Rectal smooth muscle tissue (tissue), 1 donor: ENCODE measurements at regions not wholly inside any gene's neighbourhood (a gene's known extent, or its start where the extent isn't known, plus 50 kb on each side); places are given as distances from the start of the nearest gene placed in this dataset.
"Not testable (repeated sequence)": the region's sequence is repeated elsewhere in the genome, so short reads cannot be mapped to it uniquely, and the experiment has no call there.

Source experiments
- H3K27ac ChIP-seq: one replicate; pipeline ENCODE4 v1.7.0; 2013; ENCODE audit warnings: low read depth, low read length, inconsistent platforms
- H3K27me3 ChIP-seq: one replicate; pipeline ENCODE4 v1.7.0; 2013; ENCODE audit warnings: low read length; ENCODE audit not compliant: control insufficient read depth, insufficient read depth
- H3K36me3 ChIP-seq: one replicate; pipeline ENCODE4 v1.7.0; 2013; ENCODE audit warnings: low read length; ENCODE audit not compliant: control insufficient read depth, insufficient read depth
- H3K4me1 ChIP-seq: one replicate; pipeline ENCODE4 v1.7.0; 2013; ENCODE audit warnings: low read length; ENCODE audit not compliant: control insufficient read depth, insufficient read depth
- H3K4me3 ChIP-seq: one replicate; pipeline ENCODE4 v1.7.0; 2013; ENCODE audit warnings: low read length
- H3K9ac ChIP-seq: one replicate; pipeline ENCODE4 v1.7.0; 2013; ENCODE audit warnings: low read length

- Histone ChIP-seq H3K4me3 (no peak overlapping the region), H3K27me3 (no peaks in the 10 kb centered on the region)
These were observed 1613.3 kb upstream of the PIK3C3 start for GRCh38 chr18:40341701-40342100.

GRCh38 chr18:40338284-40338683 lies 1616.8 kb upstream of the PIK3C3 start:
- Histone ChIP-seq H3K27me3 (no peaks in the 10 kb centered on the region), H3K36me3 (no peaks in the 10 kb centered on the region), H3K4me1 (no peaks in the 10 kb centered on the region), H3K27ac (no peak overlapping the region), H3K9ac (no peak overlapping the region), H3K4me3 (no peak overlapping the region)

More at GRCh38 chr18:40341701-40342100, 1613.3 kb upstream of the PIK3C3 start:
- Histone ChIP-seq H3K9ac (no peak overlapping the region), H3K4me1 (no peaks in the 10 kb centered on the region), H3K27ac (no peak overlapping the region), H3K36me3 (no peaks in the 10 kb centered on the region)

GRCh38 chr18:40326985-40327384 lies 1628.0 kb upstream of the PIK3C3 start:
- no peaks in the 10 kb centered on the region for H3K4me1 ChIP-seq
- H3K36me3 ChIP-seq, result no peaks in the 10 kb centered on the region
- no peaks in the 10 kb centered on the region for H3K27me3 ChIP-seq
- H3K9ac ChIP-seq, result no peak overlapping the region
- no peak overlapping the region for H3K27ac ChIP-seq
- no peak overlapping the region for H3K4me3 ChIP-seq

GRCh38 chr18:40325988-40326387 lies 1629.0 kb upstream of the PIK3C3 start:
- no peaks in the 10 kb centered on the region for H3K27me3 ChIP-seq
- H3K9ac ChIP-seq, result no peak overlapping the region
- no peak overlapping the region for H3K27ac ChIP-seq
- H3K4me3 ChIP-seq, result no peak overlapping the region
- H3K36me3 ChIP-seq, result no peaks in the 10 kb centered on the region
- no peaks in the 10 kb centered on the region for H3K4me1 ChIP-seq

DNA sequence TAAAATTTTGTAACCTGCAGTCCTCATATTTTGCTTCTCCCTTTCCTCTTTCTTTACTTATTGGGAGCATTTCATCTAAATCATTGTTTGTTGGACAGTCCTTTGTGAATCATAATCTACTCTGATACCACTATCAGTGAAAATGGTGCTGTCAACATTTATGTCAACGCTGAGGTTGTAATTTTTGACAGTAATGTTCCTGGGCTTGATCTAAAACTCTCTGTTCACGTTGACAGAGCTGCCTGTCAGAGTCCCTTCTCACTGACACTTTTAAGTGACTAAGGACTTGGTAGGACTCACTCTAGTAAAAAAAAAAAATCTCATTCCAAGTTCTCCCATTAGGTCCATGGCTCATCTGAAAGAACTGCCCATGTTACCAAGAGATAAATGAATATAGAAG lies 1640.8 kb upstream of the PIK3C3 start:
- no peaks in the 10 kb centered on the region for H3K27me3 ChIP-seq
- H3K36me3 ChIP-seq, result no peaks in the 10 kb centered on the region
- H3K9ac ChIP-seq, result no peak overlapping the region
- H3K4me1 ChIP-seq, result no peaks in the 10 kb centered on the region
- no peak overlapping the region for H3K27ac ChIP-seq
- H3K4me3 ChIP-seq, result no peak overlapping the region

GRCh38 chr18:40313030-40313642 lies 1641.9 kb upstream of the PIK3C3 start:
- no peak overlapping the region for H3K9ac ChIP-seq
- H3K4me3 ChIP-seq, result no peak overlapping the region
- H3K36me3 ChIP-seq, result no peaks in the 10 kb centered on the region
- no peak overlapping the region for H3K27ac ChIP-seq
- no peaks in the 10 kb centered on the region for H3K4me1 ChIP-seq
- no peaks in the 10 kb centered on the region for H3K27me3 ChIP-seq

DNA sequence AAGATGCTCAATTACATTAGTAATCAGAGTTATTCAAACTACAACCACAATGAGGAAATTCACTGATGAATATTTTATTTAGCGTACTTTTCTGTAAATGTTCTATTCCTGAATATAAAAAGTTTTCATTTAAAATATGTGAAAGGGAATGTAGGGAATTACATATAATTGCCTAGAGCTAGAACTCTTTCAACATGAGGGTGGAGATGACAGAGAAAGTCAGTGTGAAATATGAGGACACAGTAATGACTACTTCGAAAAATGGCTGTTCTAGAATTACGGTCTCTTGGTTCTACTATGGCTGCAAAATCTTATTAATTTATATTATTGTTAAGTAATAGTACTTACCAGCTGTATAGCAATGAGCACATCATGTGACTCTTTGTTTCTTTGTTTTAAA lies 1647.4 kb upstream of the PIK3C3 start:
- Histone ChIP-seq H3K36me3 (no peaks in the 10 kb centered on the region), H3K27me3 (no peaks in the 10 kb centered on the region), H3K4me3 (no peak overlapping the region), H3K27ac (no peak overlapping the region), H3K9ac (no peak overlapping the region), H3K4me1 (no peaks in the 10 kb centered on the region)

DNA sequence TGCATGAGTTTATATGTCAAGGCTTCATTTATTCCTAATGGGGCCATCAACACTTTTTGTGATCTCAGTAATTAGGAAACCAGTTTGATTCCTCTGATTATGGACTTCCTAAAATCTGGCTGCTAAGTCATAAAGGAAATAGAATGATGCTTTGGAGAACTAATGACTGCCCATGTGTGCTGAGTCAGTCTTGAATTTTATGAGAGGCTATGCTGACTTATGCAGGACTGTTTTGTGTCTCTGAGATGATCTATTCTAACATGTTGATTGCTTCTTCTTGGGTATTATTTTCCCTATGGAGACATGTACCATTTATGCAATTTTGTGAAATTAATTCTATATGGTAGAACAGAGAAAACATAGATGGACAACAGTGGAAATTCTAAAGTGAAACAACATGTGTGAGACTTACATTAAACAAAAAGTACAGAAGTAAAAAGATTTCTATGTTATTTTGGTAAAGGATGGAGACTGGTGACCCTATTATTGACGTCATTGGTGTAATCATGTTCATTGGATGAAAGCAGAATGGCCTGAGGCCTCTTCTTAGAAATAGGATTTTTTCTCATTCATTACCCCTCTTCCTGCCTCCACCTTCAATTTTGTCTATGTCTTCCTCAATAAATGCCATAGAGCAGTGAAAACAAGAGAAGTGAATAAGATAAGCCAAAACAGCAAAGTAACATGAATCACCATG lies 1658.2 kb upstream of the PIK3C3 start:
- Histone ChIP-seq H3K4me3 (no peak overlapping the region), H3K9ac (no peak overlapping the region)

GRCh38 chr18:40292985-40293710 lies 1661.9 kb upstream of the PIK3C3 start:
- Histone ChIP-seq H3K4me1 (no peaks in the 10 kb centered on the region), H3K4me3 (no peak overlapping the region), H3K27me3 (no peaks in the 10 kb centered on the region), H3K27ac (no peak overlapping the region), H3K36me3 (no peaks in the 10 kb centered on the region), H3K9ac (no peak overlapping the region)

More for the DNA sequence above, 1658.2 kb upstream of the PIK3C3 start:
- no peaks in the 10 kb centered on the region for H3K36me3 ChIP-seq
- no peak overlapping the region for H3K27ac ChIP-seq
- H3K4me1 ChIP-seq, result no peaks in the 10 kb centered on the region
- no peaks in the 10 kb centered on the region for H3K27me3 ChIP-seq

- Histone ChIP-seq H3K4me1 (no peaks in the 10 kb centered on the region), H3K36me3 (no peaks in the 10 kb centered on the region), H3K4me3 (no peak overlapping the region), H3K27me3 (no peaks in the 10 kb centered on the region), H3K27ac (no peak overlapping the region), H3K9ac (no peak overlapping the region)
These were observed 1671.5 kb upstream of the PIK3C3 start for GRCh38 chr18:40283560-40283959.

DNA sequence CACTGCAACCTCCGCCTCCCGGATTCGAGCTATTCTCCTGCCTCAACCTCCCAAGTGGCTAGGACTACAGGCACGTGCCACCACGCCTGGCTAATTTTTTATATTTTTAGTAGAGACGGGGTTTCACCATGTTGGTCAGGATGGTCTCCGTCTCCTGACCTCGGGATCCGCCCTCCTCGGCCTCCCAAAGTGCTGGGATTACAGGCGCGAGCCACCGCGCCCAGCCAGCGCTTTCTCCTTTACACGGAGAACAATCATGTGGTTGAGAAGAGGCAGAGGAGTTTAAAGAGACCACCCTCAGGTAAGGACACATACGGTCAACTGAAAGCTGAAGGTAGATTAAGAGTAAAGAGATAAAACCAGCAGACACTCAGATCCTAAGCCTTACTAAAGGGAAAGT lies 1673.7 kb upstream of the PIK3C3 start:
- H3K27ac ChIP-seq, H3K4me3 ChIP-seq, H3K4me1 ChIP-seq, H3K9ac ChIP-seq, H3K36me3 ChIP-seq, H3K27me3 ChIP-seq: not testable (repeated sequence)

- H3K9ac ChIP-seq, result no peak overlapping the region
- H3K36me3 ChIP-seq, result no peaks in the 10 kb centered on the region
- H3K27ac ChIP-seq, result no peak overlapping the region
- H3K4me1 ChIP-seq, result peaks cover 13% of the 10 kb centered on the region
- H3K27me3 ChIP-seq, result no peaks in the 10 kb centered on the region
- no peak overlapping the region for H3K4me3 ChIP-seq
These were observed 1680.3 kb upstream of the PIK3C3 start for GRCh38 chr18:40274618-40275196.
